LNCaP clone FGC (cell line): ENCODE measurements at regions not wholly inside any gene's neighbourhood (a gene's known extent, or its start where the extent isn't known, plus 50 kb on each side); places are given as distances from the start of the nearest gene placed in this dataset.

Experiments used
- DNase-seq: peaks from one replicate; pipeline ENCODE4 v3.0.0-alpha.2; 2011; ENCODE audit warnings: low read depth
- H3K4me3 ChIP-seq: 2 replicates; pipeline ENCODE4 v1.5.1; 2011; ENCODE audit warnings: mild to moderate bottlenecking, low read depth, low read length, control low read depth
- CTCF ChIP-seq: IDR thresholded peaks from 2 replicates; pipeline ENCODE4 v1.5.1; 2012; ENCODE audit warnings: mild to moderate bottlenecking; ENCODE audit not compliant: control insufficient read depth, insufficient read depth; ENCODE audit errors: extremely low read depth

GRCh38 chrX:15914486-15914885 is 59.9 kb upstream of the AP1S2 start:
- no peak for TF ChIP-seq CTCF
- H3K4me3 ChIP-seq: no peak overlapping the region
- DNase-seq: no peak

GRCh38 chrX:15913146-15913545 is 58.5 kb upstream of the AP1S2 start:
- DNase-seq: no peak
- no peak for TF ChIP-seq CTCF
- H3K4me3 ChIP-seq: no peak overlapping the region

- no peak for DNase-seq
- no peak for TF ChIP-seq CTCF
Observed at GRCh38 chrX:15911734-15912550, 57.3 kb upstream of the AP1S2 start.

GRCh38 chrX:15909605-15910004 is 55.0 kb upstream of the AP1S2 start:
- no peak overlapping the region for H3K4me3 ChIP-seq
- no peak for DNase-seq
- no peak for TF ChIP-seq CTCF

More at GRCh38 chrX:15911734-15912550, 57.3 kb upstream of the AP1S2 start:
- H3K4me3 ChIP-seq: no peak overlapping the region

GRCh38 chrX:15908603-15909290 is 54.1 kb upstream of the AP1S2 start:
- peak; percentile 26 for DNase-seq
- no peak overlapping the region for H3K4me3 ChIP-seq
- no peak for TF ChIP-seq CTCF

- no peak overlapping the region for H3K4me3 ChIP-seq
- no peak for TF ChIP-seq CTCF
- DNase-seq: no peak
Observed at GRCh38 chrX:15906041-15906943, 51.7 kb upstream of the AP1S2 start.
